OCI-LY3 (cell line): ENCODE measurements at regions not wholly inside any gene's neighbourhood (a gene's known extent, or its start where the extent isn't known, plus 50 kb on each side); places are given as distances from the start of the nearest gene placed in this dataset.

ENCODE experiments used
- H2AFZ ChIP-seq: fragments of 200-600, 300-600 bp; shearing (Covaris generic); 2 replicates; pipeline ENCODE4 v1.6.0; 2014; ENCODE audit warnings: antibody characterized with exemption, low read depth, low read length
- H3K27ac ChIP-seq: fragments of 200-600, 300-600 bp; sonication (generic); 2 replicates; pipeline ENCODE4 v1.5.1; 2014; ENCODE audit warnings: mild to moderate bottlenecking, low read length, moderate library complexity, mixed read lengths
- H3K27me3 ChIP-seq: fragments of 200-600, 300-600 bp; sonication (generic); 2 replicates; pipeline ENCODE4 v1.6.1; 2014; ENCODE audit warnings: low read depth, low read length, mixed read lengths
- H3K36me3 ChIP-seq: fragments of 200-600, 300-600 bp; sonication (generic); replicated peaks from 2 replicates; pipeline ENCODE3; 2014; ENCODE audit warnings: low read depth, low read length, mixed read lengths
- H3K4me1 ChIP-seq: fragments of 300-600, 200-600 bp; sonication (generic); 2 replicates; pipeline ENCODE4 v1.6.1; 2014; ENCODE audit warnings: low read length, mixed read lengths
- H3K4me2 ChIP-seq: fragments of 200-600, 300-600 bp; sonication (generic); 2 replicates; pipeline ENCODE4 v1.6.1; 2014; ENCODE audit warnings: low read length, mixed read lengths
- H3K4me3 ChIP-seq: fragments of 300-600, 200-600 bp; sonication (generic); 2 replicates; pipeline ENCODE4 v1.5.1; 2014; ENCODE audit warnings: antibody characterized with exemption, mild to moderate bottlenecking, low read length, moderate library complexity
- H3K79me2 ChIP-seq: fragments of 300-600, 200-600 bp; shearing (Covaris generic); 2 replicates; pipeline ENCODE4 v1.6.1; 2014; ENCODE audit warnings: mild to moderate bottlenecking, low read length, mixed read lengths
- H3K9ac ChIP-seq: fragments of 300-600, 200-600 bp; shearing (Covaris generic); 2 replicates; pipeline ENCODE4 v1.6.0; 2014; ENCODE audit warnings: mild to moderate bottlenecking, low read length, moderate library complexity
- H3K9me3 ChIP-seq: fragments of 200-600, 300-600 bp; shearing (Covaris generic); 2 replicates; pipeline ENCODE4 v1.6.1; 2014; ENCODE audit warnings: low read length, mixed read lengths; ENCODE audit not compliant: insufficient read depth
- H4K20me1 ChIP-seq: fragments of 200-600, 300-600 bp; sonication (generic); 2 replicates; pipeline ENCODE4 v1.6.1; 2016; ENCODE audit warnings: low read length, mixed read lengths; ENCODE audit not compliant: insufficient read depth
- EZH2phosphoT487 ChIP-seq: fragments of 200-600 bp; shearing (Covaris generic); IDR thresholded peaks from 2 replicates; pipeline ENCODE4 v1.6.1; 2018; ENCODE audit warnings: antibody characterized with exemption, mixed run types, low read depth
- TF ChIP-seq, protein P1 (sequence below): fragments of 200-600, 300-600 bp; sonication (generic); IDR thresholded peaks from 2 replicates; pipeline ENCODE4 v1.5.1; 2014; ENCODE audit warnings: antibody characterized with exemption, low read length, low read depth

DNA sequence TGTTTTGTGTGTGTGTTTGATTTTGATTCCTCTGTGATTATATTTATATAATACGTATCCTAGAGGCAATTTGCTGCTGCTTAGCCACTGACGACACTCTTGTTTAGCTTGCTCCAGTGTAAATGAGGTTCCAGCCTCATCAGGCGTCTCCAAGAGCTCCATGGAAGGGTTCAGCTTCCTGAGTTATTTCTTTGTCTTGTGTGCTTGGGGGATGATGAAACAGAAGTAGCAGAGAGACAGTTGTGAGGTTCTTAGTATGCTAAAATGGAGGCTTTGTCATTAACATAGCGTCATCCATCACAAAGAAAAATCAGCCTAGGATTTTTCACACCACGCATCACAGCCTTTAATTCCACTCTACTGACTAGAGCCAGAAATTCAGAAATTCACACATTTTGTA is 85.1 kb downstream of the KLF6 start:
- TF ChIP-seq, protein P1, sequence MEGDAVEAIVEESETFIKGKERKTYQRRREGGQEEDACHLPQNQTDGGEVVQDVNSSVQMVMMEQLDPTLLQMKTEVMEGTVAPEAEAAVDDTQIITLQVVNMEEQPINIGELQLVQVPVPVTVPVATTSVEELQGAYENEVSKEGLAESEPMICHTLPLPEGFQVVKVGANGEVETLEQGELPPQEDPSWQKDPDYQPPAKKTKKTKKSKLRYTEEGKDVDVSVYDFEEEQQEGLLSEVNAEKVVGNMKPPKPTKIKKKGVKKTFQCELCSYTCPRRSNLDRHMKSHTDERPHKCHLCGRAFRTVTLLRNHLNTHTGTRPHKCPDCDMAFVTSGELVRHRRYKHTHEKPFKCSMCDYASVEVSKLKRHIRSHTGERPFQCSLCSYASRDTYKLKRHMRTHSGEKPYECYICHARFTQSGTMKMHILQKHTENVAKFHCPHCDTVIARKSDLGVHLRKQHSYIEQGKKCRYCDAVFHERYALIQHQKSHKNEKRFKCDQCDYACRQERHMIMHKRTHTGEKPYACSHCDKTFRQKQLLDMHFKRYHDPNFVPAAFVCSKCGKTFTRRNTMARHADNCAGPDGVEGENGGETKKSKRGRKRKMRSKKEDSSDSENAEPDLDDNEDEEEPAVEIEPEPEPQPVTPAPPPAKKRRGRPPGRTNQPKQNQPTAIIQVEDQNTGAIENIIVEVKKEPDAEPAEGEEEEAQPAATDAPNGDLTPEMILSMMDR = no peak
- TF ChIP-seq EZH2phosphoT487 = no peak

DNA sequence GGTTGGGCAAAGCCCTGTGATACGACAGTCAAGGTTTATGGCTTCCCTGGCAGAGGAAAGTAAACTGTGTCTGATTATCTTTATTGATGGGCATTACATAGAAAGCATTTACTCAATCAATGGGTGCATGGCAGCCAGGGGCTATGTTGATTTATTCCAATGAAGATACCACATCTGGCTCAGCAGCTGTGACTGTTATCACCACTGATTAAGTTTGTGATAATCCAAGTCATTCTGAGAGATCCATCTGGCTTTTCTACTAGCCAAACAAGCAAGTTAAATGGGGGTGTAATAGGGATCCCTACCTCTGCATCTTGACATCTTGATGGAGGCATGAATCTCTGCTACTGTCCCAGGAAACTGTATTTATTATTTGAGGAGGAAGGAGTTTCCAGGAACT is 86.7 kb downstream of the KLF6 start:
- Histone ChIP-seq H4K20me1 (no peaks in the 10 kb centered on the region), H3K4me2 (no peak overlapping the region)

More for the DNA sequence above, 85.1 kb downstream of the KLF6 start:
- Histone ChIP-seq H3K9ac (no peak overlapping the region), H4K20me1 (no peaks in the 10 kb centered on the region), H3K4me3 (no peak overlapping the region), H3K4me1 (peaks cover 3% of the 10 kb centered on the region), H3K9me3 (no peaks in the 10 kb centered on the region), H2AFZ (no peak overlapping the region), H3K27me3 (no peaks in the 10 kb centered on the region), H3K27ac (no peak overlapping the region), H3K4me2 (no peak overlapping the region), H3K36me3 (no peaks in the 10 kb centered on the region), H3K79me2 (no peaks in the 10 kb centered on the region)

DNA sequence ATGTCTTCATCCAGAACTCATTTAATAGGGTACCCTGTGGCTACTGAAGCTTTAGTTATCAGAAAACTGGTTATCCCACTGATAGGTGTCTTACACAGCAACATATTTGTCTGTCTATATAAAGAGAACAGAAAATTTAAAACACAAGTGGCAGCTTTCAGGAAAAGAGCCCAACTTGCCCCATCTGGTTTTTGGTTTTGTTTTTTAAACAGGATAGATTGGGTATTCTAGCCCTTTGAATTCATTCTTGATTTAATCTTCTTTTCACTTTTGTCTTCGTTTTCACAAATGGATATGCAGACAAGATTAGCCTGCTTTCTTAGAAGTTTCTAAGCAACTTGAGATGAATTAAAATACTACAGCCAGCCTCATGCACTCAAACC is 91.3 kb downstream of the KLF6 start:
- no peak for TF ChIP-seq EZH2phosphoT487
- TF ChIP-seq, protein P1 = no peak
- Histone ChIP-seq H3K27ac (no peak overlapping the region), H3K4me3 (no peak overlapping the region), H3K27me3 (no peaks in the 10 kb centered on the region), H3K36me3 (no peaks in the 10 kb centered on the region), H3K9ac (no peak overlapping the region), H3K4me1 (no peaks in the 10 kb centered on the region), H4K20me1 (no peaks in the 10 kb centered on the region), H3K9me3 (no peaks in the 10 kb centered on the region), H2AFZ (no peak overlapping the region), H3K79me2 (no peaks in the 10 kb centered on the region), H3K4me2 (no peak overlapping the region)

More for the DNA sequence above, 86.7 kb downstream of the KLF6 start:
- Histone ChIP-seq H3K36me3 (no peaks in the 10 kb centered on the region), H3K27me3 (no peaks in the 10 kb centered on the region), H3K4me3 (no peak overlapping the region), H3K4me1 (no peaks in the 10 kb centered on the region), H2AFZ (no peak overlapping the region), H3K9ac (no peak overlapping the region), H3K9me3 (no peaks in the 10 kb centered on the region), H3K79me2 (no peaks in the 10 kb centered on the region), H3K27ac (no peak overlapping the region)
- TF ChIP-seq, protein P1 = no peak
- TF ChIP-seq EZH2phosphoT487 = no peak

DNA sequence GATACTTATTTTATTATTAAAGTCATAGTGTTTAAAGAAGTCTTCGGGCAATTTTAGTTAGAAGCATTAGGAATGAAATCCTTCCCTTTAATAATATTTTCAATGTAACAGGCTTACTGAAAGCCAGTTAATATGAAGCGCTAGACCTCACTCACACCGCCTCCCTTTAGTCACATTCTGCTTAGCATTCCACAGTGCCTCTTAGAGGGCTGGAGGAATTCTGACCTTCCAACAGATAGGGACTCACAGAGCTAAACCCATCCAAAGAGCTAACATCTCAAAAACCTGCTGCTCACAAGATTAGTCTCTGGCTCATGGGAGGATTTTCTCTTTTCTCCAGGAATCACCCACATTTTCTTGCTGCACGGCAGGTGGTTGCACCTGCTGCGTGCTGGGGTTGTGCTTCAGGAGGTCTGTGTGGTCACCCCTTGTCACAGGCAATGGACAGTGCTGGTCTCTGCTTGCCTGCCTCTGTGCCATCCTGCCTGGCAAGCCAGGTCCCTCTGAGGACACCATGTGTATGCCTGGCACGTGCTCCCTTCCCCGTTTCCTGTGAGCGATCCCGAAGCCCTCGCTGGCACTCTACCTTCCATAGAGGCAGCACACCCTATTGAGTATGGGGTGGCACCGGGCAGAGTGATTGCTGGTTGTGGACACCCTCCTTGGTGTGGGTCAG is 91.8 kb downstream of the KLF6 start:
- Histone ChIP-seq H3K79me2 (no peaks in the 10 kb centered on the region), H3K4me2 (no peak overlapping the region), H3K4me3 (no peak overlapping the region), H3K27me3 (no peaks in the 10 kb centered on the region), H2AFZ (no peak overlapping the region), H3K36me3 (no peaks in the 10 kb centered on the region), H3K27ac (no peak overlapping the region), H4K20me1 (no peaks in the 10 kb centered on the region), H3K4me1 (no peaks in the 10 kb centered on the region), H3K9me3 (no peaks in the 10 kb centered on the region), H3K9ac (no peak overlapping the region)
- no peak for TF ChIP-seq EZH2phosphoT487
- TF ChIP-seq, protein P1 = no peak
